ENCODE measurements at regions not wholly inside any gene's neighbourhood (a gene's known extent, or its start where the extent isn't known, plus 50 kb on each side); places are given as distances from the start of the nearest gene placed in this dataset.

DNA sequence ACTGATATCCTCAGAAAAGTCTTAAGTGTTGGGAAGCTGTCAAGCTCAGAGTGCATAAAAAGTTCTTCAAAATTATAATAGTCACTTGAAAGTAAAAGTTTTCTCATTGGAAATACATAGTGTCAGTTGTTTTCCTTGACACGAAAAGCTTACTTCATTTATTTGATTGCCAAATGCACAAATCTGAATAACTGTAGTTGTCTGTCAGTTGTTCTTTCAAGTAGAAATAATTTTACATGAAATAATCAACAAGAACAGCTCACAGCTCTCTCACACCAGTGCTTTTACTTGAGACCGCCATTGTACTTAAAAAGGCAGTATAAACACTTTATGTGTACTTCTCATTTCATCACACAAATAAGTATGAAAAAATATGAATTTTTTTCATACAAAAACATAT, 163.3 kb upstream of the NXPH2 start:
- no peak overlapping the region for H3K4me3 ChIP-seq (ENCODE audit: low read depth, low read length)
- TF ChIP-seq CTCF (conservative IDR thresholded peaks at IDR 0.05; ENCODE audit: low read depth, low read length), result no peak
- DNase-seq (ENCODE audit: low read depth), result no peak

DNA sequence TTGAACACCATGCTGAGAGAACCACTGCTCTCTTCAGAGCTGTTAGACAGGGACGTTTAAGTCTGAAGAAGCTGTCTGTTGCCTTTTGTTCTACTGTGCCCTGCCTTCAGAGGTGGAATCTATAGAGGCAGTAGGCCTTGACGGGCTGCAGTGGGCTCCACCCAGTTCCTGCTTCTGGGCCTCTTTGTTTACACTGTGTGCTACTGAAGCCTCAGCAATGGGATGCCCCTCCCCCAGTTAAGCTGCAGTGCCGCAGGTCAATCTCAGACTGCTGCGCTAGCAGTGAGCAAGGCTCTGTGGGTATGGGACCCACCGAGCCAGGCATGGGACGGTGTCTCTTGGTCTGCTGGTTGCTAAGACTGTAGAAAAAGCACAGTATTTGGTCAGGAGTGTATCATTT, 162.3 kb upstream of the NXPH2 start:
- DNase-seq (ENCODE audit: low read depth), result no peak
- no peak for TF ChIP-seq CTCF (conservative IDR thresholded peaks at IDR 0.05; ENCODE audit: low read depth, low read length)

DNA sequence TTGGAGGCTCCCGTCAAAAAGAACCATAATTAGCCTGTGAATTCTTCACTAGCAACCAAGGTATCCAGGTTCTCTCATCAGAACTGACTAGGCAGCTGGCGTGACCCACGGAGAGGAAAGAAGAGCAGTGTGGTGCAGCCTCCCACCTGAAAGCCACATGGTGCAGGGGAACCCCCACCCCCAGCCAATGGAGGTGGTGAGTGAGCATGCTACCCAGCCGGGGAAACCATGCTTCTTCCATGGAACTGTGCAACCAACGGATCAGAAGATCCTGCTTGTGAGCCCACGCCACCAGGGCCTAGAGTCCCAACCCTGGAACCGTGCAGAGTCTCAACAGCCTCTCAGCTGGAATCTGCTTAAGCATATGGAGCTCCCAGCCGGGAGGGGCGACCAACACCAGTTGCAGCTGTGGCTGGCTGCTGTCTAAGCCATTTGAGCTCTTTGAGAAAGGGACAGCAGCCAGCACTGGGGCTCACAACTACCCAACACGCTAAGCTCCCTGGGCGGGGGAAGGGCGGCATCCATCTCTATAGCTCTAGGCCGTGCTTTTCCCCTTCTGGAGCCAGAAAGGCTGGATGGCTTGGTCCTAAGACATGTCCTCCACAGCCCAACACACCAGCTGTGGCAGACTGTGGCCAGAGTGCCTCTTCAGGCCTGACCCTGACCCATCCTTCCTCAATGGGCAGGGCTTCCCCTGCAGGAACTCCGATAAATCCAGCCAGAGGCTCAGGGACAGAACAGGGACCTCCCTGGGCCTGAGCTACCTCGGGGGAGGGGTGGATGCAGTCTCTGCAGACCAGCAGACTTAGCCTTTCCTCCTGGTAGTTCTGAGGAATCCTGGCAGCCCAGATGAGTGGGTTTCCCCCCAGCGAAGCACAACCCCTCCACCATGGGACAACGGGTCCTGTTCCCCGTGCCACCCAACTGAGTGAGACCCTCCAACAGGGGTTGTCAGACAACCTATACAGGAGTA, 151.4 kb upstream of the NXPH2 start:
- DNase-seq (ENCODE audit: low read depth), result no peak
- H3K4me3 ChIP-seq (ENCODE audit: low read depth, low read length), result no peak overlapping the region
- TF ChIP-seq CTCF (conservative IDR thresholded peaks at IDR 0.05; ENCODE audit: low read depth, low read length), result no peak

More for the DNA sequence above, 162.3 kb upstream of the NXPH2 start:
- no peak overlapping the region for H3K4me3 ChIP-seq (ENCODE audit: low read depth, low read length)

GRCh38 chr2:138930571-138930970, 150.4 kb upstream of the NXPH2 start:
- H3K4me3 ChIP-seq (ENCODE audit: low read depth, low read length), result no peak overlapping the region
- TF ChIP-seq CTCF (conservative IDR thresholded peaks at IDR 0.05; ENCODE audit: low read depth, low read length), result no peak
- DNase-seq (ENCODE audit: low read depth), result no peak

GRCh38 chr2:138928374-138929021, 148.3 kb upstream of the NXPH2 start:
- TF ChIP-seq CTCF (conservative IDR thresholded peaks at IDR 0.05; ENCODE audit: low read depth, low read length), result no peak
- no peak overlapping the region for H3K4me3 ChIP-seq (ENCODE audit: low read depth, low read length)
- no peak for DNase-seq (ENCODE audit: low read depth)

DNA sequence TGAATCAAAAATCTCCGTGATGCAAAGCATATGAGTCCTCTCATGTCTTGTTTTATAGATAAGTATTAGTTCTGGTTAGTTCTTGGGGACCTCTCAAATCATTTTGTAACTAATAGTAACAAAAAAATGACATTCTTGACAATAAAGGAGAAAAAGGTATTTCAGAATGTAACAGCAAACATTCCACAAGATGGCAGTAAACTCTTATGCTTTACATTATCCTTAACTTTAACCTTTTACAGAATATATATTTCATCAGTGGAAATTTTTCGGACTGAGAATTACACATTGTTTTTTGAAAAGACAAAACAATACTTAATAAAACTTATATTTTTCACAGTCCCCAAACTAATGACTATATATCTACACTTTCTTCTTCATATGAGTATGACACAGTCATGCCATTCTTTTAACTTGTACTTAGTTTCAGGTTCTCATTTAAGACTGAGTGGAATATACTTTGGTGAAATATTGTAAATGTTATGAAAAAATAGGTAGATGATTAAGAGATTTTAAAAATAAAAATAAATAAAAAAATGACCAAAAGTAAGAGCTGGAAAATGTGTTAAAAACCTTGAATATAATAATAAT, 142.9 kb upstream of the NXPH2 start:
- TF ChIP-seq CTCF (conservative IDR thresholded peaks at IDR 0.05; ENCODE audit: low read depth, low read length), result peak; percentile 63
- DNase-seq (ENCODE audit: low read depth), result peak; percentile 61
- H3K4me3 ChIP-seq (ENCODE audit: low read depth, low read length), result no peak overlapping the region

All from choroid plexus epithelial cell (primary cell).